HG03457 (cell line): ENCODE measurements at regions not wholly inside any gene's neighbourhood (a gene's known extent, or its start where the extent isn't known, plus 50 kb on each side); places are given as distances from the start of the nearest gene placed in this dataset.
"Not testable (repeated sequence)": the region's sequence is repeated elsewhere in the genome, so short reads cannot be mapped to it uniquely, and the experiment has no call there.

ENCODE experiments used
- ATAC-seq: cut with Tn5 transposase; IDR thresholded peaks from one replicate; pipeline ENCODE4 v1.9.1; 2021; ENCODE audit warnings: moderate number of reproducible peaks; ENCODE audit not compliant: unreplicated experiment

DNA sequence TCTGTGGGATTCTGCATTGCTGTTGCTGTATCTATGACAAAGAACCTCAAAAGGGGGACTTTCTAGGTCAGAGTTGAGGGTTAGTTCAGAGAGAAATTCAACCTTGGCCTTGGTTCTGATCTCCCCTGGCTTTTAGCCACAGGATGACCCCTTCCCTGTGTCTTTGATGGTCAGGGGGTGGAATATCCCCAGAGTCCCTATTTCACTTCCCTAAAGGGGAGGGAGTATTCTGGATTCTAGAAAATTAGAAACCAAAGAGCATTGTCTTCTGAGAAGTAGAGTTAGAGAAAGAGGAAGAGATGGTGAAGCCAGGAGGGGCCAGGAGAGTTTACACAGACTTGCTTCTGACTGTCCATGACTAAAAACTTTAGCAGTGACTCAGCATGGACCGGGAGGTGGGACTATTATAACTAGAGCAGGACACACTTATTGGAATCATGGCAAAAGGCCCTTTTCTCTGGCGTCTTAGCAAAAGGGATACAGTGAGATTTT, 56.2 kb upstream of the LPAR1 start:
- ATAC-seq, result no peak

GRCh38 chr9:111092167-111092566, 53.9 kb upstream of the LPAR1 start:
- ATAC-seq, result not testable (repeated sequence)
